ENCODE measurements at regions not wholly inside any gene's neighbourhood (a gene's known extent, or its start where the extent isn't known, plus 50 kb on each side); places are given as distances from the start of the nearest gene placed in this dataset.

DNA sequence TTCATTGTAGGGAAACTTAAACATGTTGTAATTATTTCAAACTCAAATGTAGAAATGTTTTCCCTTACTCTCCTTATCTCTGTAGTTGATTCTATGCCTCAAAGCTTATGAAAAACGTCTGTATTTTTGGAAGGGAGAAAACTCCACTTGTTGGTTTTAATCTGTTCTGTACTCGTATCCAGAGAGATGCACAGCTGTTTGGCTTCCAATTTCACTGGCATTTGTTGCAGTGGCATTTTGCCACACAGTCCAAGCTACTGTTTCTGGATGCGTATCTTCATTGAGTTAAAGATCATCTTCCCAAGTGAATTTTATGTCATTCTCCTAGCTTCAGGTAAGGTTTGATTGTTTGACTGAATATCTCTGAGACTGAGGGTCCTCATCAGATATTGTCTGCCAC, 481.4 kb downstream of the TRHDE start:
- TF ChIP-seq NFIC (IDR thresholded peaks at IDR 0.05) = no peak
- TF ChIP-seq RAD21 (IDR thresholded peaks at IDR 0.05; ENCODE audit: low read depth) = no peak
- no peak for TF ChIP-seq EP300 (IDR thresholded peaks at IDR 0.05; ENCODE audit: borderline replicate concordance)
- no peak for TF ChIP-seq YY1 (IDR thresholded peaks at IDR 0.05; ENCODE audit: low read depth)
- TF ChIP-seq TAF1 (IDR thresholded peaks at IDR 0.05; ENCODE audit: low read depth) = no peak
- no peak for TF ChIP-seq CEBPB (IDR thresholded peaks at IDR 0.05)
- TF ChIP-seq REST (IDR thresholded peaks at IDR 0.05; ENCODE audit: low read depth) = no peak
- TF ChIP-seq MAX (IDR thresholded peaks at IDR 0.05) = no peak
- TF ChIP-seq CREB1 (IDR thresholded peaks at IDR 0.05; ENCODE audit: low read depth) = no peak
- no peak for TF ChIP-seq USF1 (IDR thresholded peaks at IDR 0.05)
- no peak for TF ChIP-seq TEAD4 (IDR thresholded peaks at IDR 0.05)
- TF ChIP-seq ZBTB7A (IDR thresholded peaks at IDR 0.05; ENCODE audit: low read depth) = no peak
- no peak for TF ChIP-seq TCF12 (IDR thresholded peaks at IDR 0.05; ENCODE audit: low read depth)
- TF ChIP-seq FOXM1 (IDR thresholded peaks at IDR 0.05; ENCODE audit: borderline replicate concordance, low read depth) = no peak

Measured in Ishikawa (cell line).